HCT116 (cell line): ENCODE measurements at regions not wholly inside any gene's neighbourhood (a gene's known extent, or its start where the extent isn't known, plus 50 kb on each side); places are given as distances from the start of the nearest gene placed in this dataset.

Experiments
- ATAC-seq: fragments of 200-7000 bp; cut with Tn5 transposase; 2 replicates; pipeline ENCODE4 v1.9.1; 2020; ENCODE audit warnings: mild to moderate bottlenecking, moderate library complexity
- BruUV-seq: library from RNA; stranded (reverse); fragments of 400-500 nt; replicated peaks from 2 replicates; lab custom pipeline; 2021; lab: Mats Ljungman, UMichigan
- CTCF ChIA-PET: fragments of 300-600 bp; sonication (Branson Sonifier 250); formaldehyde crosslinking; loops from one replicate; lab custom pipeline; 2021; ENCODE audit warnings: antibody characterized with exemption; lab: Charles Lee
- POLR2A ChIA-PET: fragments of 300-600, 350-600 bp; sonication (Branson Sonifier 250); formaldehyde crosslinking; loops from one replicate; lab custom pipeline; 2021; ENCODE audit warnings: antibody characterized with exemption; lab: Charles Lee
- RAD21 ChIA-PET, 2 experiments: fragments of 300-600 bp; sonication (Branson Sonifier 250); formaldehyde crosslinking; loops; one replicate each; lab custom pipeline; 2023; ENCODE audit warnings: low total read pairs in 2 of 2; ENCODE audit not compliant: uncharacterized antibody in 2 of 2, unreplicated experiment in 2 of 2, low non-redundant PET in 1 of 2; lab: Charles Lee
- DNase-seq: peaks from one replicate; pipeline ENCODE4 v3.0.0-alpha.2; 2010; ENCODE audit warnings: low read depth, low spot score
- H2AFZ ChIP-seq: fragments of 200-600 bp; shearing (Covaris generic), sonication (generic); 2 replicates; pipeline ENCODE4 v1.6.1; 2017; ENCODE audit warnings: low read depth, mixed run types, mixed read lengths, antibody characterized with exemption, low read length; ENCODE audit not compliant: poor library complexity, severe bottlenecking
- H3K27ac ChIP-seq: 2 replicates; pipeline ENCODE4 v1.5.1; 2012; ENCODE audit warnings: low read depth, low read length
- H3K27me3 ChIP-seq: fragments of 200-600 bp; sonication (generic); 2 replicates; pipeline ENCODE4 v1.6.1; 2016; ENCODE audit warnings: mixed run types, low read length, mixed read lengths; ENCODE audit not compliant: insufficient read depth
- H3K36me3 ChIP-seq, 2 experiments: fragments of 200-500 bp in 1 of 2; fragments of 200-600 bp in 1 of 2; sonication (Bioruptor generic) in 1 of 2; sonication (generic) in 1 of 2; 2 replicates each; pipeline versions ENCODE4 v1.5.1 to v1.6.1; 2014 to 2016; ENCODE audit warnings: low read length in 2 of 2, inconsistent platforms in 1 of 2, mixed read lengths in 1 of 2, mixed run types in 1 of 2; ENCODE audit not compliant: insufficient read depth in 2 of 2, control insufficient read depth in 1 of 2
- H3K4me1 ChIP-seq, 2 experiments: fragments of 200-600 bp in 1 of 2; sonication (generic) in 1 of 2; 2 replicates each; pipeline versions ENCODE4 v1.5.1 to v1.6.1; 2012 to 2017; ENCODE audit warnings: low read length in 2 of 2, inconsistent platforms in 1 of 2, mild to moderate bottlenecking in 1 of 2, mixed read lengths in 1 of 2, mixed run types in 1 of 2, moderate library complexity in 1 of 2; ENCODE audit not compliant: insufficient read depth in 2 of 2, control insufficient read depth in 1 of 2
- H3K4me2 ChIP-seq: fragments of 200-600 bp; sonication (generic); 2 replicates; pipeline ENCODE4 v1.6.1; 2017; ENCODE audit warnings: mixed run types, low read length, mixed read lengths
- H3K4me3 ChIP-seq, 2 experiments: fragments of 200-600 bp in 1 of 2; sonication (generic) in 1 of 2; replicated peaks in 1 of 2; 2 replicates each; pipeline ENCODE4 v1.5.1; 2011 to 2016; ENCODE audit warnings: low read length in 2 of 2, control low read depth in 1 of 2, low read depth in 1 of 2, mild to moderate bottlenecking in 1 of 2, mixed read lengths in 1 of 2, mixed run types in 1 of 2
- H3K79me2 ChIP-seq: fragments of 200-600 bp; sonication (generic); 2 replicates; pipeline ENCODE4 v1.6.1; 2017; ENCODE audit warnings: mild to moderate bottlenecking, mixed run types, low read length, moderate library complexity, mixed read lengths; ENCODE audit not compliant: insufficient read depth
- H3K9ac ChIP-seq: fragments of 200-600 bp; sonication (generic); 2 replicates; pipeline ENCODE4 v1.6.1; 2016; ENCODE audit warnings: low read length, mixed read lengths
- H3K9me2 ChIP-seq: fragments of 200-600 bp; sonication (generic), shearing (Covaris generic); 2 replicates; pipeline ENCODE4 v1.6.1; 2017; ENCODE audit warnings: mixed run types, mild to moderate bottlenecking, moderate library complexity; ENCODE audit not compliant: insufficient read depth
- H3K9me3 ChIP-seq, 2 experiments: fragments of 200-500 bp in 1 of 2; fragments of 200-600 bp in 1 of 2; sonication (Bioruptor generic) in 1 of 2; sonication (generic) in 1 of 2; 2 replicates each; pipeline ENCODE4 v1.6.1; 2014 to 2017; ENCODE audit warnings: low read length in 2 of 2, mixed read lengths in 2 of 2, inconsistent platforms in 1 of 2, low read depth in 1 of 2, mild to moderate bottlenecking in 1 of 2, mixed run types in 1 of 2, moderate library complexity in 1 of 2; ENCODE audit not compliant: control insufficient read depth in 1 of 2, insufficient read depth in 1 of 2
- H4K20me1 ChIP-seq: fragments of 200-600 bp; sonication (generic), shearing (Covaris generic); 2 replicates; pipeline ENCODE4 v1.6.1; 2017; ENCODE audit warnings: mixed run types, mild to moderate bottlenecking, moderate library complexity; ENCODE audit not compliant: insufficient read depth
- CBX3 ChIP-seq: IDR thresholded peaks from 2 replicates; pipeline ENCODE4 v1.6.1; 2012; ENCODE audit warnings: low read depth
- CEBPB ChIP-seq: IDR thresholded peaks from 2 replicates; pipeline ENCODE4 v1.6.1; 2012; ENCODE audit warnings: low read depth
- ELF1 ChIP-seq: IDR thresholded peaks from 2 replicates; pipeline ENCODE4 v1.6.1; 2012; ENCODE audit warnings: low read depth, borderline replicate concordance
- EZH2 ChIP-seq: fragments of 200-600 bp; sonication (generic); IDR thresholded peaks from 2 replicates; pipeline ENCODE4 v1.6.1; 2017; ENCODE audit warnings: antibody characterized with exemption, mixed run types
- EZH2phosphoT487 ChIP-seq: fragments of 200-600 bp; IDR thresholded peaks from 2 replicates; pipeline ENCODE4 v1.6.1; 2018; ENCODE audit warnings: antibody characterized with exemption, borderline replicate concordance
- FOSL1 ChIP-seq: IDR thresholded peaks from 2 replicates; pipeline ENCODE4 v1.6.1; 2012; ENCODE audit warnings: low read depth
- POLR2A ChIP-seq: IDR thresholded peaks from 2 replicates; pipeline ENCODE4 v1.7.0; 2011; ENCODE audit warnings: borderline replicate concordance; ENCODE audit not compliant: insufficient read depth, insufficient read length; ENCODE audit errors: extremely low read depth
- POLR2AphosphoS5 ChIP-seq: IDR thresholded peaks from 2 replicates; pipeline ENCODE4 v1.6.1; 2011; ENCODE audit warnings: mild to moderate bottlenecking, low read depth, low read length, moderate library complexity
- RAD21 ChIP-seq: IDR thresholded peaks from 2 replicates; pipeline ENCODE4 v1.6.1; 2012; ENCODE audit warnings: low read depth, mild to moderate bottlenecking
- TCF7L2 ChIP-seq: IDR thresholded peaks from 2 replicates; pipeline ENCODE4 v1.7.0; 2011; ENCODE audit warnings: borderline replicate concordance, inconsistent platforms; ENCODE audit not compliant: insufficient read depth, insufficient read length; ENCODE audit errors: extremely low read depth
- YY1 ChIP-seq: IDR thresholded peaks from 2 replicates; pipeline ENCODE4 v1.6.1; 2011; ENCODE audit warnings: low read length, low read depth, moderate library complexity, mild to moderate bottlenecking; ENCODE audit not compliant: insufficient replicate concordance; ENCODE audit errors: extremely low read depth
- ZNF274 ChIP-seq: fragments of 200-500 bp; sonication (Bioruptor generic); IDR thresholded peaks from 2 replicates; pipeline ENCODE4 v1.6.1; 2014; ENCODE audit warnings: mild to moderate bottlenecking, low read depth, low read length, inconsistent platforms
- intact Hi-C: fragments of 100-400 bp; cut with micrococcal nuclease; formaldehyde crosslinking; loops from 2 replicates; pipeline ENCODE4 v1.10.0; 2022
- TF ChIP-seq, protein P1 (sequence below), 3 experiments: fragments of 200-600 bp in 1 of 3; sonication (generic) in 1 of 3; IDR thresholded peaks in 2 of 3; conservative IDR thresholded peaks in 1 of 3; 2 replicates each; pipeline ENCODE4 v1.5.1; 2012 to 2017; ENCODE audit warnings: low read depth in 2 of 3, low read length in 2 of 3, antibody characterized with exemption in 1 of 3, borderline replicate concordance in 1 of 3, control low read depth in 1 of 3, mild to moderate bottlenecking in 1 of 3, mixed read lengths in 1 of 3, mixed run types in 1 of 3, moderate library complexity in 1 of 3; ENCODE audit not compliant: insufficient read depth in 1 of 3

DNA sequence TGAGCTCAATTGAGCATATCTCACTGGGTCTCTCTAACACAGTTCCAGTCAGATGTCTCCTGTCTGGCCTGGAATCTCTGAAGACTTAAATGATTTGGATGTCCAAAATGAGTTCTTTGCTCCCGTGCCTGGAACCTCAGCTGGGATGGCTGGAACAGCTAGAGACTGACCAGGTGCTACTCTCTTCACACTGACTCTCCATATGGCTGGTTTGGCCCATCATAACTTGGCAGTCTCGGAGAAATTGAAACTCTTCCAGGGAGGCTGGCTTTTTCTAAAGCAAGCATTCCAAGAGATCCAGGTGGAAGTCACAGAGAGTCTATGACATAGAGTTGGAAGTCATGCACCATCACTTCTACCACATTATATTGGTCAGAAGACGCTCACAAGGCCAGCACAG is 129.6 kb upstream of the NOL4 start:
- DNase-seq (no peak), ATAC-seq (no peak)
- Histone ChIP-seq H3K9me3 (no peaks in the 10 kb centered on the region; a peak in 2 of 4 replicates), H3K4me2 (no peak overlapping the region), H3K9ac (no peak overlapping the region), H3K27ac (no peak overlapping the region), H3K4me1 (no peaks in the 10 kb centered on the region), H3K9me2 (no peaks in the 10 kb centered on the region), H3K27me3 (no peaks in the 10 kb centered on the region), H4K20me1 (no peaks in the 10 kb centered on the region), H2AFZ (no peak overlapping the region), H3K4me3 (no peak overlapping the region), H3K79me2 (no peaks in the 10 kb centered on the region), H3K36me3 (no peaks in the 10 kb centered on the region)
- TF ChIP-seq POLR2A (no peak), FOSL1 (no peak), POLR2AphosphoS5 (no peak), CEBPB (no peak), YY1 (no peak), EZH2 (no peak), TCF7L2 (no peak), ELF1 (no peak), EZH2phosphoT487 (no peak), CBX3 (no peak), ZNF274 (no peak), RAD21 (no peak)
- TF ChIP-seq, protein P1, sequence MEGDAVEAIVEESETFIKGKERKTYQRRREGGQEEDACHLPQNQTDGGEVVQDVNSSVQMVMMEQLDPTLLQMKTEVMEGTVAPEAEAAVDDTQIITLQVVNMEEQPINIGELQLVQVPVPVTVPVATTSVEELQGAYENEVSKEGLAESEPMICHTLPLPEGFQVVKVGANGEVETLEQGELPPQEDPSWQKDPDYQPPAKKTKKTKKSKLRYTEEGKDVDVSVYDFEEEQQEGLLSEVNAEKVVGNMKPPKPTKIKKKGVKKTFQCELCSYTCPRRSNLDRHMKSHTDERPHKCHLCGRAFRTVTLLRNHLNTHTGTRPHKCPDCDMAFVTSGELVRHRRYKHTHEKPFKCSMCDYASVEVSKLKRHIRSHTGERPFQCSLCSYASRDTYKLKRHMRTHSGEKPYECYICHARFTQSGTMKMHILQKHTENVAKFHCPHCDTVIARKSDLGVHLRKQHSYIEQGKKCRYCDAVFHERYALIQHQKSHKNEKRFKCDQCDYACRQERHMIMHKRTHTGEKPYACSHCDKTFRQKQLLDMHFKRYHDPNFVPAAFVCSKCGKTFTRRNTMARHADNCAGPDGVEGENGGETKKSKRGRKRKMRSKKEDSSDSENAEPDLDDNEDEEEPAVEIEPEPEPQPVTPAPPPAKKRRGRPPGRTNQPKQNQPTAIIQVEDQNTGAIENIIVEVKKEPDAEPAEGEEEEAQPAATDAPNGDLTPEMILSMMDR (IDR thresholded peaks at IDR 0.05 in 2 of 3, conservative IDR thresholded peaks at IDR 0.05 in 1 of 3; ENCODE audit: borderline replicate concordance in 1 of 3, insufficient read depth in 1 of 3, low read depth in 2 of 3, low read length in 2 of 3), result no peak
- intact Hi-C loops, result no loop called here
- RAD21 ChIA-PET, result no interaction called here
- POLR2A ChIA-PET, result no interaction called here
- CTCF ChIA-PET, result no interaction called here
- BruUV-seq, result no TSS peak
